ENCODE measurements at regions not wholly inside any gene's neighbourhood (a gene's known extent, or its start where the extent isn't known, plus 50 kb on each side); places are given as distances from the start of the nearest gene placed in this dataset.

GRCh38 chr12:114760151-114760877, 76.3 kb upstream of the TBX3 start:
- Histone ChIP-seq H3K4me1 (ENCODE audit: control extremely low read depth in 1 of 4, control insufficient read depth in 4 of 4, insufficient read depth in 4 of 4, low read length in 3 of 4) (peaks cover 0 to 2% (median 0%) of the 10 kb centered on the region in 4 experiments), H3K27ac (ENCODE audit: insufficient read depth in 1 of 2, low read depth in 1 of 2, low read length in 2 of 2, poor library complexity in 1 of 2, severe bottlenecking in 2 of 2) (no peak overlapping the region), H3K36me3 (ENCODE audit: control insufficient read depth in 4 of 4, insufficient read depth in 4 of 4, low read length in 3 of 4) (no peaks in the 10 kb centered on the region), H3K4me3 (ENCODE audit: control insufficient read depth in 1 of 7, extremely low read depth in 1 of 7, insufficient read depth in 4 of 7, low read depth in 2 of 7, low read length in 6 of 7) (no peak overlapping the region), H3K27me3 (replicated peaks in 2 of 5; ENCODE audit: control insufficient read depth in 4 of 5, insufficient read depth in 5 of 5, low read length in 4 of 5) (peaks cover 0 to 3% (median 0%) of the 10 kb centered on the region in 5 experiments), H3K9me3 (ENCODE audit: control extremely low read depth in 1 of 5, control insufficient read depth in 4 of 5, insufficient read depth in 2 of 5, low read depth in 1 of 5, low read length in 4 of 5) (no peaks in the 10 kb centered on the region)
- WGBS (ENCODE audit: insufficient coverage), result 90% methylated on average over 6 of the region's 10 CpGs
- no peak for DNase-seq
- CTCF ChIA-PET, result no interaction called here
- POLR2A ChIA-PET, result interaction anchor here (0.6 kb wide), 1 partner anchor 1788 kb away, joined by 3 read pairs; no protein-coding TSS in a partner anchor

DNA sequence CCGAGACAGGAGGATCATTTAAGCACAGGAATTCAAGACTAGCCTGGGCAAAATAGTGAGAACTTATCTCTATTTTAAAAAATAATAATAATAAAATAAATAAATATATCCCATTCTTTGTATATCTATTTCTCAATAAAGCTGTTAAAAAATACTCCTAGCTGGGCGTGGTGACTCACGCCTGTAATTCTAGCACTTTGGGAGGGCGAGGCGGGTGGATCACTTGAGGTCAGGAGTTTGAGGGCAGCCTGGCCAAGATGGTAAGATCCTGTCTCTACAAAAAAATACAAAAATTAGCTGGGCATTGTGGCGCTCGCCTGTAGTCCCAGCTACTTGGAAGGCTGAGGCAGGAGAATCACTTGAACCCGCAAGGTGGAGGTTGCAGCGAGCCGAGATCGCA, 75.7 kb upstream of the TBX3 start:
- no peaks in the 10 kb centered on the region for H3K36me3 ChIP-seq (ENCODE audit: control insufficient read depth in 4 of 4, insufficient read depth in 4 of 4, low read length in 3 of 4)
- ChIA-PET CTCF (interaction anchor here (1.3 kb wide), 1 partner anchor 12 kb away, joined by 3 read pairs; no protein-coding TSS in a partner anchor), POLR2A (no interaction called here)
- no peak for DNase-seq
- H3K4me1 ChIP-seq (ENCODE audit: control extremely low read depth in 1 of 4, control insufficient read depth in 4 of 4, insufficient read depth in 4 of 4, low read length in 3 of 4), result peaks cover 0 to 2% (median 0%) of the 10 kb centered on the region in 4 experiments
- 100% methylated on average over 2 of the region's 11 CpGs for WGBS (ENCODE audit: insufficient coverage)
- H3K9me3 ChIP-seq (ENCODE audit: control extremely low read depth in 1 of 5, control insufficient read depth in 4 of 5, insufficient read depth in 2 of 5, low read depth in 1 of 5, low read length in 4 of 5), result no peaks in the 10 kb centered on the region
- no peak overlapping the region for H3K4me3 ChIP-seq (ENCODE audit: control insufficient read depth in 1 of 7, extremely low read depth in 1 of 7, insufficient read depth in 4 of 7, low read depth in 2 of 7, low read length in 6 of 7)
- H3K27me3 ChIP-seq (replicated peaks in 2 of 5; ENCODE audit: control insufficient read depth in 4 of 5, insufficient read depth in 5 of 5, low read length in 4 of 5), result peaks cover 0 to 3% (median 0%) of the 10 kb centered on the region in 5 experiments
- H3K27ac ChIP-seq (ENCODE audit: insufficient read depth in 1 of 2, low read depth in 1 of 2, low read length in 2 of 2, poor library complexity in 1 of 2, severe bottlenecking in 2 of 2), result no peak overlapping the region

DNA sequence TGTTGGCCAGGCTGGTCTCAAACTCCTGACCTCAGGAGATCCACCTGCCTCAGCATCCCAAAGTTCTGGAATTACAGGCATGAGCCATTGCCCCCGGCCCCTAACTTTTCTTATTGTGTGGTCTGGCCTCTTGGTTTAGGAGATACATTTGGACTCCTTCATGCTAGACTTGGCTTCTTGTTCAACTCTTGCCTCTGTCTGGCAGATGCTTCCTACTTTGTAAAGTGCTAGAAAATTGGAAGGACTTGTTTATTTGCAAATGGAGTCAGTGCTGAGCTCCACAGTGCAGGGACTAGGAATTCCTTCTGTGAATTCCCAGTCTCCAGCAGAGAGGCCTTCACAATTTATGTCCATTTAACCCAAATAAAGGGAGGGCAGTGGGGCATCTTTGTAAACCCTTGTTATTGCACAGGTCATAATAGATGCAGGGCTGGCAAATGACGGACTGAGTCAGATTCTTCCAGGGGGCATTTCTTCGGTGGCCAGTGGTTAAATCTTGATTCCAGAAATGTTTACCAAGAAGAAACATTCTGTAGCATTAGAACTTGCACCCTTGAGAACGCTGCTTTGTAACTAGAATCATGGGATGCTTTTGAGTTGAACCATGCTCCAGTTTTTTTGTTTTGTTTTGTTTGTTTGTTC, 73.8 kb upstream of the TBX3 start:
- POLR2A ChIA-PET, result no interaction called here
- CTCF ChIA-PET, result interaction anchor here (0.6 kb wide), 1 partner anchor 698 kb away, joined by 4 read pairs; no protein-coding TSS in a partner anchor
- H3K9me3 ChIP-seq (ENCODE audit: control extremely low read depth in 1 of 5, control insufficient read depth in 4 of 5, insufficient read depth in 2 of 5, low read depth in 1 of 5, low read length in 4 of 5), result no peaks in the 10 kb centered on the region
- no peak overlapping the region for H3K4me3 ChIP-seq (ENCODE audit: control insufficient read depth in 1 of 7, extremely low read depth in 1 of 7, insufficient read depth in 4 of 7, low read depth in 2 of 7, low read length in 6 of 7)
- no peak overlapping the region for H3K27ac ChIP-seq (ENCODE audit: insufficient read depth in 1 of 2, low read depth in 1 of 2, low read length in 2 of 2, poor library complexity in 1 of 2, severe bottlenecking in 2 of 2)
- DNase-seq, result no peak
- peaks cover 0 to 2% (median 0%) of the 10 kb centered on the region in 4 experiments for H3K4me1 ChIP-seq (ENCODE audit: control extremely low read depth in 1 of 4, control insufficient read depth in 4 of 4, insufficient read depth in 4 of 4, low read length in 3 of 4)
- H3K27me3 ChIP-seq (replicated peaks in 2 of 5; ENCODE audit: control insufficient read depth in 4 of 5, insufficient read depth in 5 of 5, low read length in 4 of 5), result peaks cover 0 to 5% (median 0%) of the 10 kb centered on the region in 5 experiments
- no peaks in the 10 kb centered on the region for H3K36me3 ChIP-seq (ENCODE audit: control insufficient read depth in 4 of 4, insufficient read depth in 4 of 4, low read length in 3 of 4)
- 83% methylated on average over 3 of the region's 4 CpGs for WGBS (ENCODE audit: insufficient coverage)

GRCh38 chr12:114752217-114752616, 68.2 kb upstream of the TBX3 start:
- peaks cover 0 to 9% (median 2%) of the 10 kb centered on the region in 5 experiments for H3K27me3 ChIP-seq (replicated peaks in 2 of 5; ENCODE audit: control insufficient read depth in 4 of 5, insufficient read depth in 5 of 5, low read length in 4 of 5)
- H3K27ac ChIP-seq (ENCODE audit: insufficient read depth in 1 of 2, low read depth in 1 of 2, low read length in 2 of 2, poor library complexity in 1 of 2, severe bottlenecking in 2 of 2), result no peak overlapping the region
- H3K4me1 ChIP-seq (ENCODE audit: control extremely low read depth in 1 of 4, control insufficient read depth in 4 of 4, insufficient read depth in 4 of 4, low read length in 3 of 4), result no peaks in the 10 kb centered on the region
- ChIA-PET CTCF (no interaction called here), POLR2A (no interaction called here)
- DNase-seq, result no peak
- 100% methylated on average over 3 of the region's 8 CpGs for WGBS (ENCODE audit: insufficient coverage)
- no peaks in the 10 kb centered on the region for H3K9me3 ChIP-seq (ENCODE audit: control extremely low read depth in 1 of 5, control insufficient read depth in 4 of 5, insufficient read depth in 2 of 5, low read depth in 1 of 5, low read length in 4 of 5)
- no peaks in the 10 kb centered on the region for H3K36me3 ChIP-seq (ENCODE audit: control insufficient read depth in 4 of 4, insufficient read depth in 4 of 4, low read length in 3 of 4)
- no peak overlapping the region for H3K4me3 ChIP-seq (ENCODE audit: control insufficient read depth in 1 of 7, extremely low read depth in 1 of 7, insufficient read depth in 4 of 7, low read depth in 2 of 7, low read length in 6 of 7)

DNA sequence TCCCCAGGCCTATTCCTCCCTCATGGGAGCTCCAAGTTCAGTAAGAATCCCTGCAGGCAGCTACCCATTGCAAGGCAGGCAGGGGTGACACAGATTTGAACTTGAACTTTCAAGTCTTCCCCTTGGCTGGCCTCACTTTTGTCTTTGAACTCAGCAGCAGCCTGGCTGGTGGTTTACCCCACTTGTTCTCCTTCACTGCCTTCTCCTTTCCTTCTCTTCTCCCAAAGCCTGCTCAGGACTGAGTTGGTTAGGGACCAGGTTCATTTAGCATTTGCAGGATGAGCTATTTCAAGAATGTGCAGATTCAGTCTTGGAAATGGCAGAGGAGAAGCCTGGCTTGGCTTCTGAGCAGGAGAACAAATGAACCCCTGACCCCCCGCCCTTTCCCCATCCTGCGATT, 67.7 kb upstream of the TBX3 start:
- Histone ChIP-seq H3K4me1 (ENCODE audit: control extremely low read depth in 1 of 4, control insufficient read depth in 4 of 4, insufficient read depth in 4 of 4, low read length in 3 of 4) (no peaks in the 10 kb centered on the region), H3K27me3 (replicated peaks in 2 of 5; ENCODE audit: control insufficient read depth in 4 of 5, insufficient read depth in 5 of 5, low read length in 4 of 5) (peaks cover 0 to 11% (median 2%) of the 10 kb centered on the region in 5 experiments), H3K4me3 (ENCODE audit: control insufficient read depth in 1 of 7, extremely low read depth in 1 of 7, insufficient read depth in 4 of 7, low read depth in 2 of 7, low read length in 6 of 7) (no peak overlapping the region), H3K36me3 (ENCODE audit: control insufficient read depth in 4 of 4, insufficient read depth in 4 of 4, low read length in 3 of 4) (no peaks in the 10 kb centered on the region), H3K27ac (ENCODE audit: insufficient read depth in 1 of 2, low read depth in 1 of 2, low read length in 2 of 2, poor library complexity in 1 of 2, severe bottlenecking in 2 of 2) (no peak overlapping the region), H3K9me3 (ENCODE audit: control extremely low read depth in 1 of 5, control insufficient read depth in 4 of 5, insufficient read depth in 2 of 5, low read depth in 1 of 5, low read length in 4 of 5) (no peaks in the 10 kb centered on the region)
- no peak for DNase-seq
- ChIA-PET POLR2A (no interaction called here), CTCF (no interaction called here)
- WGBS (ENCODE audit: insufficient coverage), result no CpG with 5 or more reads among the region's 2 CpGs

DNA sequence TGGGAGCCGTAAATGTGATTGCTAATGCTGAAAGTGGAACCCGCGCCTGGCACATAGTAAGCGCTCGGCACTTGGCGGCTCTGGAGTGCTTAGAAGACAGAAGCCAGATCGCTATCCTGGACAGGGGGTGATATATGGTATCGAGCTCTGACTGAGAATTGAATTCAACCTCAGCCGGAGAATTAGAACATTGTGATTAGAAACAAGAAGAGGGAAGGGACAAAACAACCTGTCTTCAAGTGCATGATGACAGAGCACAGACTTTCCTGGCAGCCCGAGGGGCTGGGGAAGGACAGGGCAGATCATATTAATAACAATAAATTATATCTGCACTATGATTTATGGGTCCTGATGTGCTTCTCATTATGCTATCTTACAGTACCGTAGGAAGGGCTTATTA, 66.9 kb upstream of the TBX3 start:
- Histone ChIP-seq H3K9me3 (ENCODE audit: control extremely low read depth in 1 of 5, control insufficient read depth in 4 of 5, insufficient read depth in 2 of 5, low read depth in 1 of 5, low read length in 4 of 5) (no peaks in the 10 kb centered on the region), H3K4me1 (ENCODE audit: control extremely low read depth in 1 of 4, control insufficient read depth in 4 of 4, insufficient read depth in 4 of 4, low read length in 3 of 4) (no peaks in the 10 kb centered on the region), H3K27ac (ENCODE audit: insufficient read depth in 1 of 2, low read depth in 1 of 2, low read length in 2 of 2, poor library complexity in 1 of 2, severe bottlenecking in 2 of 2) (no peak overlapping the region), H3K4me3 (ENCODE audit: control insufficient read depth in 1 of 7, extremely low read depth in 1 of 7, insufficient read depth in 4 of 7, low read depth in 2 of 7, low read length in 6 of 7) (no peak overlapping the region), H3K27me3 (replicated peaks in 2 of 5; ENCODE audit: control insufficient read depth in 4 of 5, insufficient read depth in 5 of 5, low read length in 4 of 5) (peaks cover 0 to 11% (median 5%) of the 10 kb centered on the region in 5 experiments), H3K36me3 (ENCODE audit: control insufficient read depth in 4 of 4, insufficient read depth in 4 of 4, low read length in 3 of 4) (no peaks in the 10 kb centered on the region)
- CTCF ChIA-PET, result no interaction called here
- over 99% methylated on average over 9 of the region's 11 CpGs for WGBS (ENCODE audit: insufficient coverage)
- POLR2A ChIA-PET, result no interaction called here
- no peak for DNase-seq

- Histone ChIP-seq H3K27me3 (replicated peaks in 2 of 5; ENCODE audit: control insufficient read depth in 4 of 5, insufficient read depth in 5 of 5, low read length in 4 of 5) (peaks cover 0 to 20% (median 7%) of the 10 kb centered on the region in 5 experiments), H3K36me3 (ENCODE audit: control insufficient read depth in 4 of 4, insufficient read depth in 4 of 4, low read length in 3 of 4) (no peaks in the 10 kb centered on the region), H3K9me3 (ENCODE audit: control extremely low read depth in 1 of 5, control insufficient read depth in 4 of 5, insufficient read depth in 2 of 5, low read depth in 1 of 5, low read length in 4 of 5) (no peaks in the 10 kb centered on the region), H3K4me3 (ENCODE audit: control insufficient read depth in 1 of 7, extremely low read depth in 1 of 7, insufficient read depth in 4 of 7, low read depth in 2 of 7, low read length in 6 of 7) (no peak overlapping the region), H3K27ac (ENCODE audit: insufficient read depth in 1 of 2, low read depth in 1 of 2, low read length in 2 of 2, poor library complexity in 1 of 2, severe bottlenecking in 2 of 2) (no peak overlapping the region), H3K4me1 (ENCODE audit: control extremely low read depth in 1 of 4, control insufficient read depth in 4 of 4, insufficient read depth in 4 of 4, low read length in 3 of 4) (no peaks in the 10 kb centered on the region)
- POLR2A ChIA-PET, result no interaction called here
- 100% methylated on average over 2 of the region's 3 CpGs for WGBS (ENCODE audit: insufficient coverage)
- CTCF ChIA-PET, result no interaction called here
- no peak for DNase-seq
Measured at GRCh38 chr12:114749065-114749464, 65.1 kb upstream of the TBX3 start.
